ENCODE measurements at regions not wholly inside any gene's neighbourhood (a gene's known extent, or its start where the extent isn't known, plus 50 kb on each side); places are given as distances from the start of the nearest gene placed in this dataset.

DNA sequence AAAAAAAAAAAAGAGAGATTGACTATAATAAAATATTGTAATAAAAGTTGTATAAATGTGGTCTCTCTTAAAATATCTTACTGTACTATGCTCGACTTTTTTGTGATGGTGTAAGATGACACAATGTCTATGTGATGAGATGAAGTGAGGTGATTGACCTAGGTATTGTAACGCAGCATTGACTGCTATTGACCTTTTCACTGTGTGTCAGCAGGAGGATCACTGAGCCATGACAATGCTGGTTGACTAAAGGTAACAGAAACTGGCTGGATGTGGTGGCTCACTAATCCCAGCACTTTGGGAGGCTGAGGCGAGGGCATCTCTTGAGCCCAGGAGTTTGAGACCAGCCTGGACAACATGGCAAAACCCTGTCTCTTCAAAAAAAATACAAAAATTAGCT lies 78.6 kb upstream of the MYO10 start:
- CTCF ChIA-PET, result no interaction called here
- DNase-seq (no peak), ATAC-seq (ENCODE audit: low read depth) (no peak)
- POLR2A ChIA-PET, result no interaction called here
- TF ChIP-seq, protein P1, sequence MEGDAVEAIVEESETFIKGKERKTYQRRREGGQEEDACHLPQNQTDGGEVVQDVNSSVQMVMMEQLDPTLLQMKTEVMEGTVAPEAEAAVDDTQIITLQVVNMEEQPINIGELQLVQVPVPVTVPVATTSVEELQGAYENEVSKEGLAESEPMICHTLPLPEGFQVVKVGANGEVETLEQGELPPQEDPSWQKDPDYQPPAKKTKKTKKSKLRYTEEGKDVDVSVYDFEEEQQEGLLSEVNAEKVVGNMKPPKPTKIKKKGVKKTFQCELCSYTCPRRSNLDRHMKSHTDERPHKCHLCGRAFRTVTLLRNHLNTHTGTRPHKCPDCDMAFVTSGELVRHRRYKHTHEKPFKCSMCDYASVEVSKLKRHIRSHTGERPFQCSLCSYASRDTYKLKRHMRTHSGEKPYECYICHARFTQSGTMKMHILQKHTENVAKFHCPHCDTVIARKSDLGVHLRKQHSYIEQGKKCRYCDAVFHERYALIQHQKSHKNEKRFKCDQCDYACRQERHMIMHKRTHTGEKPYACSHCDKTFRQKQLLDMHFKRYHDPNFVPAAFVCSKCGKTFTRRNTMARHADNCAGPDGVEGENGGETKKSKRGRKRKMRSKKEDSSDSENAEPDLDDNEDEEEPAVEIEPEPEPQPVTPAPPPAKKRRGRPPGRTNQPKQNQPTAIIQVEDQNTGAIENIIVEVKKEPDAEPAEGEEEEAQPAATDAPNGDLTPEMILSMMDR (IDR thresholded peaks at IDR 0.05), result no peak
- intact Hi-C loops (cut with micrococcal nuclease), result no loop called here
- no peaks in the 10 kb centered on the region for H3K27me3 Mint-ChIP-seq
- no peaks in the 10 kb centered on the region for H3K4me1 Mint-ChIP-seq
- H3K27ac Mint-ChIP-seq, result no peak overlapping the region
- H3K36me3 Mint-ChIP-seq (ENCODE audit: low read depth), result no peaks in the 10 kb centered on the region
- no peaks in the 10 kb centered on the region for H3K9me3 Mint-ChIP-seq
- H3K4me3 Mint-ChIP-seq, result no peak overlapping the region

DNA sequence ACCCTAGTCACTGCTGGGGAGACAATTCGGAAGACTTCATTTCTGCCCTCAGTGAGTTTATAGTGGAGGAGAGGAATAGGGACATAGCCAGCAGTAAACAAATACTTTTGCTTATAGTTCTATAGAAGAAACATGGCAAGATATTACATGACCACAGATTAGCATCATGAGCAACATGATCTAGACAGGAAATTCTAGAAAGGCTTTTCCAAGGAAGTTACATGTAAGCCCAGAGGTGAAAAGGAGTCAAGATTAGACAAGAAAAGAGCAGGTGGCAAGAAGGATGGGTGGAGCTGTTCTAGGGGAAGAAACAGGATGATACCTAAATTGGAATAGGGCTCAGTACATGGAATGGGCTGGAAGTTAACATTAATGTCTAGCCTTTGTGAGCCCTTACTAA lies 82.8 kb upstream of the MYO10 start:
- CTCF ChIA-PET, result no interaction called here
- Mint-ChIP-seq H3K9me3 (no peaks in the 10 kb centered on the region), H3K27me3 (no peaks in the 10 kb centered on the region), H3K27ac (no peak overlapping the region), H3K4me1 (no peaks in the 10 kb centered on the region), H3K36me3 (ENCODE audit: low read depth) (no peaks in the 10 kb centered on the region), H3K4me3 (no peak overlapping the region)
- TF ChIP-seq, protein P1 (IDR thresholded peaks at IDR 0.05), result no peak
- DNase-seq (no peak), ATAC-seq (ENCODE audit: low read depth) (no peak)
- intact Hi-C loops (cut with micrococcal nuclease), result no loop called here
- POLR2A ChIA-PET, result no interaction called here

DNA sequence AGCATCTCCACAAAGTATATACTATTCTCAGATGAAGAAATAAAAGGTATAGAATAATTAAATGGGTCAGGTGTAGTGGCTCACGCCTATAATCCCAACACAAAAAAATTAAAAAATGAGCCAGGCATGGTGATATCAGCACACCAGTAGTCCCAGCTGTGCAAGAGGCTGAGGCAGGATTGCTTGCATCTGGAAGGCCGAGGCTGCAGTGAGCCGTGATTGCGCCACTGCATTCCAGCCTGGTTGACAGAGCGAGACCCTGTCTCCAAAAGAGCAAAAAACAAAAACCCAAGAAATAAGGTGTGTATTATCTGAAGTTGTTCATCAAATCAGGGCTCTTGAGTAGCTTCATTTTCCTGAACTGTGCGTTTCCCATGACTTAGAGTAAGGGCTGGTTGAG lies 83.2 kb upstream of the MYO10 start:
- intact Hi-C loops (cut with micrococcal nuclease), result no loop called here
- H3K4me3 Mint-ChIP-seq, result no peak overlapping the region
- ChIA-PET POLR2A (no interaction called here), CTCF (no interaction called here)
- no peak for DNase-seq
- TF ChIP-seq, protein P1 (IDR thresholded peaks at IDR 0.05), result no peak
- no peaks in the 10 kb centered on the region for H3K36me3 Mint-ChIP-seq (ENCODE audit: low read depth)
- H3K9me3 Mint-ChIP-seq, result no peaks in the 10 kb centered on the region
- H3K27ac Mint-ChIP-seq, result no peak overlapping the region
- ATAC-seq (ENCODE audit: low read depth), result no peak
- no peaks in the 10 kb centered on the region for H3K27me3 Mint-ChIP-seq
- H3K4me1 Mint-ChIP-seq, result no peaks in the 10 kb centered on the region

DNA sequence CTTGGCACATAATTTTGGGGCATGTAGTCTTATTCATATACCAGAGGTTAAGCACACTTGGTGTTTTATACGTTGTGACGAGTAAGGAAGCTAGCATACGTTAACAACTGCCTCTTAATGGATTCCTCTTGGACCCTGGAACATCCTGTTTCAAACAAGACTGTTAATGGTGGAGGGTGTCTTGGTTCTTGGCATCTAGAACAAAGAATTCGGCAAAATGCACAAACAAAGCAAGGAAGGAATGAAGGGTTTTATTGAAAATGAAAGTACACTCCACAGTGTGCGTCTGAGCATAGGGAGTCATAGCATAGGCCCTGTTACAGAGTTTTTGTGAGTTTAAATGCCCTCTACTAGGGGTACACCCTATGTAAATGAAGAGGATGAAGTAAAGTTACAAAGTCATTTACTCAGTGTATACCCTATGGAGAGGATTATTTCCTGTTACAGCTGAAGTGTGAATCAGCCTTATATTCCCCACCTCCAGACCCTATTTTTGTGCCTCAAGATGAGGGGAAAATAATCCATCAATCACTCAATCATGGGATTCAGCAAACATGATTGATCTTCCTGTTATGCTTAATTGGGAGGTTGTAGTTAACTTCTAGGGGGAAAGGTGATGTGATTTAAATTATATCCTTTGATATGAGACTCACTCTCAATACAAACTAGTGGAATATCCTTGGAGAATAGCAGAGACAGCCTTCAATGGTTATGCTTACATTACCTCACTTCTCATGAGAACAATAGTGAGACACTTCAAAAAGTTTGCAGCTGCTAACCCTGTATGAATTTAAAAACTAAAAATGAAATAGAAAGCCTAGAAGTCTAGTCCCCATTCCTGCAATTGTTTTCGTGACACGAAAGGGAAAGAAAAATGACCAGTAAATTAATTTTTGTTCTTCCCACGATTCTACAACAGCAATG lies 84.9 kb upstream of the MYO10 start:
- Mint-ChIP-seq H3K27me3 (no peaks in the 10 kb centered on the region), H3K4me1 (no peaks in the 10 kb centered on the region), H3K36me3 (ENCODE audit: low read depth) (no peaks in the 10 kb centered on the region), H3K27ac (no peak overlapping the region), H3K4me3 (no peak overlapping the region), H3K9me3 (no peaks in the 10 kb centered on the region)
- intact Hi-C loops (cut with micrococcal nuclease), result no loop called here
- TF ChIP-seq, protein P1 (IDR thresholded peaks at IDR 0.05), result no peak
- no peak for ATAC-seq (ENCODE audit: low read depth)
- ChIA-PET POLR2A (no interaction called here), CTCF (no interaction called here)
- no peak for DNase-seq

DNA sequence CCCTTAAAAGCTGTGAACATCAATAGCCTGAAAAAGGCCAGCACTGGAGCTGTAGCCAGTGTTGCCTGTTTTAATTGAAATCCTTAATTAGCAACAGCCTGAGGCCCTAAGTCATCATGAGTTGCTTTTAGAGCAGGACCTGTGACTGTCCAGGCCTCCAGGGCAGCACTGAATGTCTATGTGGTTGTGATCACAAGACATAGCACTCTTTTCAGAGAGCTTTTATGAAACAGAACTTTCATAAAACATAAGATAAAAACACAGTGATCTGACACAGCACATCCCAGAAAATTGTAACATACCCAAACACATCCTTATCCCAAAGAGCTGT lies 85.5 kb upstream of the MYO10 start:
- ChIA-PET POLR2A (no interaction called here), CTCF (no interaction called here)
- Mint-ChIP-seq H3K4me1 (no peaks in the 10 kb centered on the region), H3K4me3 (no peak overlapping the region), H3K9me3 (no peaks in the 10 kb centered on the region), H3K36me3 (ENCODE audit: low read depth) (no peaks in the 10 kb centered on the region), H3K27me3 (no peaks in the 10 kb centered on the region), H3K27ac (no peak overlapping the region)
- DNase-seq, result no peak
- intact Hi-C loops (cut with micrococcal nuclease), result no loop called here
- ATAC-seq (ENCODE audit: low read depth), result no peak
- TF ChIP-seq, protein P1 (IDR thresholded peaks at IDR 0.05), result no peak
